ENCODE measurements at regions not wholly inside any gene's neighbourhood (a gene's known extent, or its start where the extent isn't known, plus 50 kb on each side); places are given as distances from the start of the nearest gene placed in this dataset.

- no peak for DNase-seq
- Histone ChIP-seq H3K27me3 (no peaks in the 10 kb centered on the region), H3K27ac (no peak overlapping the region), H3K4me1 (ENCODE audit: insufficient read depth) (no peaks in the 10 kb centered on the region), H3K4me3 (no peak overlapping the region), H3K9me3 (peaks cover 0 to 3% of the 10 kb centered on the region in 2 donors), H3K36me3 (no peaks in the 10 kb centered on the region)
- TF ChIP-seq POLR2A (IDR thresholded peaks at IDR 0.05) = no peak
- no peak for TF ChIP-seq CTCF (IDR thresholded peaks at IDR 0.05)
- no peak for TF ChIP-seq EP300 (IDR thresholded peaks at IDR 0.05)
- intact Hi-C loops (cut with DNase I) = no loop called here
- WGBS, 3 donors = 66 to 85% (median 73%) methylated on average over 1 of the region's 1 CpG
These were observed 252.7 kb downstream of the KCNRG start for GRCh38 chr13:50267917-50268316.

DNA sequence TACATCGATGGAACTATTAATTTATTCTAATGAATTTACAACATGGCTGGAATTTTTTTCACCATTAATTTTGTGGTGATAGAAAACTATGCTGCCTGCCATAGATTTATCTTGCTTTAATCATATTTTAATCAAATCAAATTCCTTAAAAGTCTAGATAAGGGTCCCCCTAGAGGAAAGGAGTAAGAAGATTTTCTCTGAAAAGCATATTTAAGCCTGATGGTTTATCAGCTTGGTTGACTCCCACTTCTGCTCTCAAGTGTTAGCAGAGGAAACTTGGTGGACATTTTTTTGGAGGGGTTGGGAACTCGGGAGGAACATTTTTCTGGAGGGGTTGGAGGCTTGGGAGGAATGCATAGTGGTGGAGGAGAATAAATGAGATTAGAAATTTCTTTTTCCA is 253.3 kb downstream of the KCNRG start:
- no peaks in the 10 kb centered on the region for H3K27me3 ChIP-seq
- no peak overlapping the region for H3K4me3 ChIP-seq
- intact Hi-C loops (cut with DNase I) = no loop called here
- WGBS, 3 donors = 16 to 21% (median 20%) methylated on average over 2 of the region's 2 CpGs
- H3K27ac ChIP-seq = no peak overlapping the region
- TF ChIP-seq POLR2A (IDR thresholded peaks at IDR 0.05) (no peak), CTCF (IDR thresholded peaks at IDR 0.05) (no peak), EP300 (IDR thresholded peaks at IDR 0.05) (no peak)
- no peaks in the 10 kb centered on the region for H3K36me3 ChIP-seq
- DNase-seq = no peak
- H3K4me1 ChIP-seq (ENCODE audit: insufficient read depth) = no peaks in the 10 kb centered on the region
- peaks cover 0 to 3% of the 10 kb centered on the region in 2 donors for H3K9me3 ChIP-seq

DNA sequence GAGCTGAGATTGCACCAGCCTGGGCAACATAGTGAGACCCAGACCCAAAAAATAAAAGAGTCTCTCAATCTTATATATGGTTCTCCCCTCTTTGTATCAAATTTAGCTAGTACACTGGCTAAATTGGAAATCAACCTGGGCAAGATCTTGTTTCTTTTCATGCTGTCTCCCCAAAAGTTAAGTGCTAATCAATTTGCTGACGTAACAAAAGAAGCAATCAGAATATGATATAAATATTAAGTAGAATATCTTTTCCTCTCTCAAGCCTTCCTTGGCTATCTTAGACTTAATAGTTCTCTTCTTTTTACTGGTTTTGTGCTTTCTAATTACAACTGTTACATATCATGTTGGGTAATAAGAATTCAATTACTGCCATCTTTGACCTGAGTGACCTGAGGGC is 258.9 kb downstream of the KCNRG start:
- H3K4me1 ChIP-seq (ENCODE audit: insufficient read depth) = no peaks in the 10 kb centered on the region
- H3K4me3 ChIP-seq = no peak overlapping the region
- no peak for TF ChIP-seq EP300 (IDR thresholded peaks at IDR 0.05)
- no peak for TF ChIP-seq CTCF (IDR thresholded peaks at IDR 0.05)
- TF ChIP-seq POLR2A (IDR thresholded peaks at IDR 0.05) = no peak
- no peak overlapping the region for H3K27ac ChIP-seq
- no peaks in the 10 kb centered on the region for H3K27me3 ChIP-seq
- WGBS, 3 donors = 90 to 93% (median 92%) methylated on average over 1 of the region's 1 CpG
- H3K36me3 ChIP-seq = no peaks in the 10 kb centered on the region
- no peak for DNase-seq
- intact Hi-C loops (cut with DNase I) = no loop called here
- H3K9me3 ChIP-seq = peaks cover 0 to 3% of the 10 kb centered on the region in 2 donors

DNA sequence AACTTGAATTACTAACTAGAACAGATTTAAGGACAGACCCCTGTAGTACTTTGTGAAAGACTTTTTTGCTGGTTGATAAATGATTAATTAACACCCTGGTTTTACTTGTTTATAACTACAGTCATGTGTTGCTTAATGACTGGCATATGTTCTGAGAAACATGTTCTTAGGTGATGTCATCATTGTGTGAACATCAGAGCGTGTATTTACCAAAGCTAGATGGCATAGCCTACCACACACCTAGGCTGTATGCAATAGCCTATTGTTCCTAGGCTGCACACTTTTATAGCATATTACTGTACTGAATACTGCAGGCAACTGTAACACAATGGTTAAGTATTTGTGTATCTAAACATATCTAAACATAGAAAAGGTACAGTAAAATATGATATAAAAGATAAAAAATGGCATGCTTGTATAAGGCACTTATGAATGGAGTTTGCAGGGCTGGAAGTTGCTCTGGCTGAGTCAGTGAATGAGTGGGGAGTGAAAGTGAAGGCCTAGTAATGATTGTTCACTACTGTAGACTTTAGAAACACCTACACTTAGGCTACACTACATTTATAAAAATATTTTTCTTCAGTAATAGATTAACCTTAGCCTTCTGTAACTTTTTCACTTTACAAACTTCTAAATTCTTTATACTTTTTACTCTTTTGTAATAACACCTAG is 260.3 kb downstream of the KCNRG start:
- H3K9me3 ChIP-seq = peaks cover 0 to 1% of the 10 kb centered on the region in 2 donors
- intact Hi-C loops (cut with DNase I) = no loop called here
- 74 to 91% (median 83%) methylated on average over 1 of the region's 1 CpG for WGBS, 3 donors
- no peak for DNase-seq
- no peaks in the 10 kb centered on the region for H3K4me1 ChIP-seq (ENCODE audit: insufficient read depth)
- no peaks in the 10 kb centered on the region for H3K36me3 ChIP-seq
- TF ChIP-seq CTCF (IDR thresholded peaks at IDR 0.05) = no peak
- TF ChIP-seq POLR2A (IDR thresholded peaks at IDR 0.05) = no peak
- no peak for TF ChIP-seq EP300 (IDR thresholded peaks at IDR 0.05)
- H3K27me3 ChIP-seq = no peaks in the 10 kb centered on the region
- no peak overlapping the region for H3K27ac ChIP-seq
- no peak overlapping the region for H3K4me3 ChIP-seq

All from ovary (tissue), 7 donors.